HL-60 (cell line): ENCODE measurements at regions not wholly inside any gene's neighbourhood (a gene's known extent, or its start where the extent isn't known, plus 50 kb on each side); places are given as distances from the start of the nearest gene placed in this dataset.

ENCODE experiments used
- DNase-seq, 2 experiments: peaks; one replicate each; pipeline ENCODE4 v3.0.0-alpha.2; 2010 to 2020; ENCODE audit warnings: low read depth in 1 of 2, low spot score in 1 of 2
- H3K27ac ChIP-seq: fragments of 250-450 bp; sonication (Bioruptor Pico); replicated peaks from 2 replicates; pipeline ENCODE4 v1.5.1; 2020; ENCODE audit warnings: mild to moderate bottlenecking, moderate library complexity
- H3K27me3 ChIP-seq: fragments of 250-450 bp; sonication (Bioruptor Pico); 2 replicates; pipeline ENCODE4 v1.5.1; 2021; ENCODE audit warnings: mild to moderate bottlenecking, moderate library complexity; ENCODE audit not compliant: insufficient read depth, poor library complexity, severe bottlenecking
- H3K4me3 ChIP-seq: replicated peaks from 2 replicates; pipeline ENCODE4 v1.5.1; 2011; ENCODE audit warnings: mild to moderate bottlenecking, control low read depth, low read length; ENCODE audit not compliant: insufficient read depth
- GABPA ChIP-seq: IDR thresholded peaks from 2 replicates; pipeline ENCODE4 v1.6.1; 2012; ENCODE audit warnings: low read depth
- POLR2AphosphoS5 ChIP-seq: IDR thresholded peaks from 2 replicates; pipeline ENCODE4 v1.6.1; 2012; ENCODE audit warnings: low read depth
- REST ChIP-seq: IDR thresholded peaks from 2 replicates; pipeline ENCODE4 v1.6.1; 2012; ENCODE audit warnings: low read depth; ENCODE audit not compliant: insufficient replicate concordance
- SPI1 ChIP-seq: IDR thresholded peaks from 2 replicates; pipeline ENCODE4 v1.6.1; 2012; ENCODE audit warnings: low read depth, mild to moderate bottlenecking, borderline replicate concordance
- TF ChIP-seq, protein P1 (sequence below): IDR thresholded peaks from one replicate; pipeline ENCODE4 v1.5.1; 2011; ENCODE audit warnings: low read length, control low read depth, inconsistent platforms; ENCODE audit not compliant: insufficient read depth

DNA sequence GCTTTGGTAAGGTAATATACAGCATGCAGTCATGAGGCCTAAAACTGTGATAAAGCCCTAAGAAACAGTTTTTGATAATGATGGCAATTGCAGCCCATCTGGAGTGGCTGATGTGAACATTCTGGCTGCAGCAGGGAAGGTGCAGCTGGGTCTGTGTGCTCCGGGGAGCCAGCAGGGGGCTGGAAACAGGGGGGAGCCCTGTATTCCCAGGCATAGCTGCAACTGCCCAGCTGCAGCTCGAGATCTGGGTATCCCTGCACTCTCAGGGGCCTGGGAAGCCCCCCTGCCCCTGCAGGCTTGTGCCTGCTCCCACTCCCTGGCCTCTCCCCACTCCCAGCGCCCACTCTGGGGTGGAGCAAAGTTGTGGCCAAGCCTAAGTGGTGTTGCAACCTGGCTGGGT is 95.6 kb downstream of the RRAGB start:
- Histone ChIP-seq H3K27ac (no peak overlapping the region), H3K4me3 (no peak overlapping the region), H3K27me3 (no peaks in the 10 kb centered on the region)
- DNase-seq, result no peak
- TF ChIP-seq POLR2AphosphoS5 (no peak), GABPA (no peak), REST (no peak), SPI1 (no peak)
- TF ChIP-seq, protein P1, sequence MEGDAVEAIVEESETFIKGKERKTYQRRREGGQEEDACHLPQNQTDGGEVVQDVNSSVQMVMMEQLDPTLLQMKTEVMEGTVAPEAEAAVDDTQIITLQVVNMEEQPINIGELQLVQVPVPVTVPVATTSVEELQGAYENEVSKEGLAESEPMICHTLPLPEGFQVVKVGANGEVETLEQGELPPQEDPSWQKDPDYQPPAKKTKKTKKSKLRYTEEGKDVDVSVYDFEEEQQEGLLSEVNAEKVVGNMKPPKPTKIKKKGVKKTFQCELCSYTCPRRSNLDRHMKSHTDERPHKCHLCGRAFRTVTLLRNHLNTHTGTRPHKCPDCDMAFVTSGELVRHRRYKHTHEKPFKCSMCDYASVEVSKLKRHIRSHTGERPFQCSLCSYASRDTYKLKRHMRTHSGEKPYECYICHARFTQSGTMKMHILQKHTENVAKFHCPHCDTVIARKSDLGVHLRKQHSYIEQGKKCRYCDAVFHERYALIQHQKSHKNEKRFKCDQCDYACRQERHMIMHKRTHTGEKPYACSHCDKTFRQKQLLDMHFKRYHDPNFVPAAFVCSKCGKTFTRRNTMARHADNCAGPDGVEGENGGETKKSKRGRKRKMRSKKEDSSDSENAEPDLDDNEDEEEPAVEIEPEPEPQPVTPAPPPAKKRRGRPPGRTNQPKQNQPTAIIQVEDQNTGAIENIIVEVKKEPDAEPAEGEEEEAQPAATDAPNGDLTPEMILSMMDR, result no peak

GRCh38 chrX:55815546-55815945 is 98.0 kb downstream of the RRAGB start:
- Histone ChIP-seq H3K27ac (no peak overlapping the region), H3K4me3 (no peak overlapping the region), H3K27me3 (no peaks in the 10 kb centered on the region)
- TF ChIP-seq SPI1 (peak; percentile 15; the same call in 1 of the 2 replicates), POLR2AphosphoS5 (no peak), REST (no peak), GABPA (no peak)
- TF ChIP-seq, protein P1, result no peak
- no peak for DNase-seq

GRCh38 chrX:55816023-55816422 is 98.5 kb downstream of the RRAGB start:
- TF ChIP-seq POLR2AphosphoS5 (no peak), SPI1 (no peak), REST (no peak), GABPA (no peak)
- TF ChIP-seq, protein P1, result no peak
- H3K27me3 ChIP-seq, result no peaks in the 10 kb centered on the region
- no peak overlapping the region for H3K4me3 ChIP-seq
- H3K27ac ChIP-seq, result no peak overlapping the region
- DNase-seq, result no peak
